Transverse colon (tissue), 4 donors: ENCODE measurements at regions not wholly inside any gene's neighbourhood (a gene's known extent, or its start where the extent isn't known, plus 50 kb on each side); places are given as distances from the start of the nearest gene placed in this dataset.

Experiments used
- DNase-seq: peaks from one replicate; pipeline ENCODE4 v3.0.0-alpha.2; 2019
- H3K27ac ChIP-seq, 4 donors: fragments of 200-600 bp; sonication (generic); 2 replicates each; pipeline ENCODE4 v1.5.1; 2016 to 2018; ENCODE audit warnings: inconsistent platforms in 4 of 4
- H3K27me3 ChIP-seq: fragments of 200-600 bp; sonication (generic); 2 replicates; pipeline ENCODE4 v1.5.1; 2017; ENCODE audit warnings: inconsistent platforms
- H3K36me3 ChIP-seq, 4 donors: fragments of 200-600 bp; sonication (generic); 2 replicates each; pipeline ENCODE4 v1.5.1; 2017 to 2019; ENCODE audit warnings: inconsistent platforms in 4 of 4
- H3K4me1 ChIP-seq, 4 donors: fragments of 200-600 bp; sonication (generic); 2 replicates each; pipeline ENCODE4 v1.5.1; 2017 to 2020; ENCODE audit warnings: inconsistent platforms in 4 of 4
- H3K4me3 ChIP-seq, 4 donors: fragments of 200-600 bp; sonication (generic); 1 replicate in 1 of 4; 2 replicates in 3 of 4; pipeline versions ENCODE4 v1.5.1 to v1.6.1; 2017 to 2019; ENCODE audit warnings: inconsistent platforms in 4 of 4
- H3K9me3 ChIP-seq, 2 donors: fragments of 200-600 bp; sonication (generic); 2 replicates each; pipeline ENCODE4 v1.5.1; 2017 to 2019; ENCODE audit warnings: inconsistent platforms in 2 of 2
- CTCF ChIP-seq, 5 experiments: fragments of 200-600 bp in 3 of 5; fragments of 450-650 bp in 2 of 5; sonication (generic) in 3 of 5; IDR thresholded peaks; 1 replicate in 2 of 5; 2 replicates in 3 of 5; pipeline ENCODE4 v1.5.1; 2016 to 2017; ENCODE audit warnings: antibody characterized with exemption in 5 of 5, inconsistent platforms in 3 of 5, mild to moderate bottlenecking in 2 of 5, moderate library complexity in 1 of 5
- EP300 ChIP-seq: sonication (generic); formaldehyde crosslinking; IDR thresholded peaks from one replicate; pipeline ENCODE4 v1.6.1; 2017; ENCODE audit warnings: antibody characterized with exemption, low read depth
- POLR2A ChIP-seq: fragments of 450-650 bp; IDR thresholded peaks from one replicate; pipeline ENCODE4 v1.6.1; 2016; ENCODE audit warnings: antibody characterized with exemption, mild to moderate bottlenecking, moderate library complexity
- POLR2AphosphoS5 ChIP-seq, 3 donors: sonication (generic); formaldehyde crosslinking; IDR thresholded peaks; one replicate each; pipeline ENCODE4 v1.6.1; 2016; ENCODE audit warnings: antibody characterized with exemption in 3 of 3
- WGBS, 2 donors: methylation state at CpG; one replicate each; pipeline ENCODE4 v1.1.5; 2018; ENCODE audit warnings: low coverage in 1 of 2; 5-methylcytosine and 5-hydroxymethylcytosine counted together
- in situ Hi-C, 4 donors: fragments of 200-750 bp; cut with MboI; loops; one replicate each; pipeline versions ENCODE4 v1.15.0 to v1.15.1; 2017; ENCODE audit warnings: low sequenced_read_pairs in 3 of 4, low pct_ligation_motif_present in 1 of 4, low pct_unique_long_range_greater_than_20kb in 1 of 4
- intact Hi-C: fragments of 100-400 bp; cut with DNase I; formaldehyde crosslinking; loops from one replicate; pipeline ENCODE4 v1.15.1; 2023; ENCODE audit warnings: low total_unique reads

DNA sequence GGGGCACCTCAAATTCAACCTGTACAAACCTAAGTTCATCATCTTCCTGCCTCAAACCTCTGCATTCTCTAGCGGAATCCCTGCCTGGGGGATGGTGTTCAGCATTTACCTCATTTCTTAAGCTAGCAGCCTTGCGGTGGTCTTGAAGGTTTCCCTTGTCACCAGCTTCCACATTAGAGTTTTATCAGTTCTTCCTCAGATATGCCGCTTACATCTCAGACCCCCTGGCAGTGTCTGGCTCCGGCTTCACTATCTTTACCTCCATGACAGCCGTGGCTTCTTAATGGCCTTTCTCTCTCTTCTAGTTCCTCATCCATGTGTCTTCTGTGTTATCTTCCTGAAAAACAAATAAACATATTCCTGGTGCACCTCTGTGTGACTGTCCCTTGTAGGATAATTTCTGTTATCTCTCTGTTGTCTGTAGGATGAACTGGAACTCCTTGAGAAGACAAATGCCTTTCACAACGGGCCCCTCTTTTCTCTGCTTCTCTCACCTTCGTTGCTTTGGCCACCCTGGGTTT, 101.1 kb upstream of the BMPER start:
- intact Hi-C loops, result no loop called here
- Histone ChIP-seq H3K9me3 (no peaks in the 10 kb centered on the region), H3K27ac (no peak overlapping the region), H3K27me3 (no peaks in the 10 kb centered on the region), H3K4me3 (no peak overlapping the region), H3K4me1 (no peaks in the 10 kb centered on the region), H3K36me3 (no peaks in the 10 kb centered on the region)
- in situ Hi-C loops, result no loop called here
- TF ChIP-seq POLR2A (no peak), EP300 (no peak)
- WGBS, 2 donors, result 86 to 88% methylated on average over 7 of the region's 7 CpGs
- no peak for DNase-seq

GRCh38 chr7:33805630-33806233, 99.6 kb upstream of the BMPER start:
- H3K36me3 ChIP-seq, result no peaks in the 10 kb centered on the region
- 59 to 77% methylated on average over 4 to 7 of the region's 7 CpGs for WGBS, 2 donors
- no peak for DNase-seq
- intact Hi-C loops (no loop called here), in situ Hi-C loops (no loop called here)
- no peaks in the 10 kb centered on the region for H3K9me3 ChIP-seq
- TF ChIP-seq POLR2A, result no peak
- no peak for TF ChIP-seq CTCF (IDR thresholded peaks at IDR 0.05)
- TF ChIP-seq EP300, result no peak
- TF ChIP-seq POLR2AphosphoS5 (IDR thresholded peaks at IDR 0.05), result no peak
- H3K4me1 ChIP-seq, result no peaks in the 10 kb centered on the region
- no peaks in the 10 kb centered on the region for H3K27me3 ChIP-seq
- no peak overlapping the region for H3K4me3 ChIP-seq
- H3K27ac ChIP-seq, result no peak overlapping the region

DNA sequence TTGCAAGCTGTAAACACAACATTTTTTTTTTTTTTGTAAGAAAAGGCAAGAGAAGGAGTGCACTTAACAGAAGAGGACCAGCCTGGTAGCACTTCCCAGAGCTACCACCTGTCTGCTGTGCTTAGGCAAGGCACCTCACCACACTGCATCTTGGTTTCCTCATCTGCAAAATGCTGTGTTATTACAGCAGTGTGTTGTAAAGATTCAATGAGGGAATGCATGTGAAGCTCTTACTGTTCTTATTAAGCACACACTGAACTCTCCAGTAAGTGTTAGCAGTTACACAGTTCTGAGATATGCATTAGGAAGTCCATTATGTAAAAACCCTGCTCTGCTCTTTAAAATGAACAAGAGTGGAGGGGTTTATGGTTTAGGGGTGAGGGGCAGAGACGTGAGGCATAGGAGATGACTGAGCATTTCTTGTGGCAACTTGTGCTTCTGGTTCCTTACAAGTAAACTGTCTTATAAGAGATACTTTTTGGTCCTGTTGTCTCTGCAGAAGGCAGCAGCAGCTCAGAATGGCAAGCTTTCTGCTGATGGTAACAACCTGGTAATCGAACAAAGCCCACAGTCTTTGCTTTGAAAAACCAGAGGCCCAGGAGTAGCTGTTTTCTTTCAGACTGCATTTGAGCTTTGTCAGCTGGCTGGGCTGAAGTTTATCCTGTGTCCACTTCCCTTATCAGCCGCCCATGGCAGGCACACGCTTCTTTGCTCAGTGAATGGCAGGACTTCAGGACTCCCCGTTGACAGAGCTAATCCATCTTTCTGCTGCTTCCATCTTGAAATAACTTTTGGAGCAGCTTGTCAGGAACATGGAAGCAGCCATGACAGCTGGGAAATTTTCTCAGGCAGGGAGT, 98.8 kb upstream of the BMPER start:
- H3K9me3 ChIP-seq, result no peaks in the 10 kb centered on the region
- no peaks in the 10 kb centered on the region for H3K36me3 ChIP-seq
- no peak overlapping the region for H3K4me3 ChIP-seq
- WGBS, 2 donors, result 40 to 71% methylated on average over 1 to 5 of the region's 5 CpGs
- DNase-seq, result no peak
- H3K27ac ChIP-seq, result no peak overlapping the region
- TF ChIP-seq EP300 (no peak), POLR2AphosphoS5 (IDR thresholded peaks at IDR 0.05) (no peak), CTCF (IDR thresholded peaks at IDR 0.05) (no peak), POLR2A (no peak)
- no peaks in the 10 kb centered on the region for H3K27me3 ChIP-seq
- no peaks in the 10 kb centered on the region for H3K4me1 ChIP-seq
- intact Hi-C loops, result no loop called here
- in situ Hi-C loops, result no loop called here

DNA sequence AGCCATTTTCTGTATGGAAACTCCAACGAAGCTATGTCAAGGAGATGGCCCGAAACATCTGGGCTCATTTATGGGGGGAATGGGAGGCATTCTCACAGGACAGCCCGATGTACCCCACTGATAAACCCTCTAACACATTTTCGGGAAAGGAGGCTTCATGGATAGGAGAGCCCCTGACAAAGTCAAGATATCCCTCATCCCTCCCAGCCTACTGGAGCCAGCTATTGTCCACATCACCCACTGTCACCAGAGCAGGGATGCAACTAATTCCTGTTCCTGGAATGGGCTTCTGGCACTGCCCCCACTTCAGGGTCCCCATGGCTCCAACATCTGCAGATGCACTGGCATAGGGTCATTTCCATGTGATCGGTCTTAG, 98.2 kb upstream of the BMPER start:
- no peaks in the 10 kb centered on the region for H3K9me3 ChIP-seq
- H3K36me3 ChIP-seq, result no peaks in the 10 kb centered on the region
- DNase-seq, result no peak
- no peak for TF ChIP-seq EP300
- TF ChIP-seq POLR2AphosphoS5 (IDR thresholded peaks at IDR 0.05), result no peak
- TF ChIP-seq CTCF (IDR thresholded peaks at IDR 0.05), result no peak
- no peak for TF ChIP-seq POLR2A
- WGBS, 2 donors, result 81 to 100% methylated on average over 1 to 5 of the region's 5 CpGs
- intact Hi-C loops (no loop called here), in situ Hi-C loops (no loop called here)
- H3K4me1 ChIP-seq, result no peaks in the 10 kb centered on the region
- no peaks in the 10 kb centered on the region for H3K27me3 ChIP-seq
- no peak overlapping the region for H3K4me3 ChIP-seq
- H3K27ac ChIP-seq, result no peak overlapping the region
